ENCODE measurements at regions not wholly inside any gene's neighbourhood (a gene's known extent, or its start where the extent isn't known, plus 50 kb on each side); places are given as distances from the start of the nearest gene placed in this dataset.
A peak's percentile ranks its signal among the peaks of the same experiment; 100 is the strongest.

GRCh38 chrX:45598861-45599260 lies 398.2 kb upstream of the DIPK2B start:
- DNase-seq: no peak
- Mint-ChIP-seq H3K9me3 (peaks cover 56 to 60% of the 10 kb centered on the region in 2 experiments), H3K27me3 (ENCODE audit: low read depth) (no peaks in the 10 kb centered on the region), H3K4me3 (no peak overlapping the region), H3K4me1 (peaks cover 11 to 20% of the 10 kb centered on the region in 2 experiments), H3K27ac (no peak overlapping the region), H3K36me3 (ENCODE audit: insufficient read depth in 1 of 3, low read depth in 3 of 3) (no peaks in the 10 kb centered on the region; a peak in 1 of 7 replicates)
- Histone ChIP-seq H2BK15ac (ENCODE audit: low read depth, low read length) (no peak overlapping the region), H2BK120ac (ENCODE audit: low read depth, low read length, poor library complexity, severe bottlenecking) (no peak overlapping the region), H3K4me2 (ENCODE audit: insufficient read depth, insufficient read length, low read length) (no peak overlapping the region), H3K14ac (ENCODE audit: insufficient read depth, low read length) (no peak overlapping the region), H2BK12ac (ENCODE audit: insufficient read length, low read depth, low read length) (no peak overlapping the region), H3K9me3 (ENCODE audit: control insufficient read depth, low read depth, low read length) (no peaks in the 10 kb centered on the region), H3K4me1 (ENCODE audit: insufficient read depth, low read length) (peaks cover 3% of the 10 kb centered on the region; the same call in 1 of the 2 replicates), H4K5ac (ENCODE audit: insufficient read length, low read depth, low read length) (no peak overlapping the region), H3K18ac (ENCODE audit: insufficient read length, low read depth, low read length) (no peak overlapping the region), H3K56ac (ENCODE audit: insufficient read length, low read depth, low read length) (no peak overlapping the region), H2AK5ac (ENCODE audit: insufficient read length, low read length) (no peak overlapping the region), H2BK20ac (ENCODE audit: low read depth, low read length, poor library complexity, severe bottlenecking) (peak overlapping the region; percentile 29), H3K27me3 (ENCODE audit: insufficient read depth, low read length) (no peaks in the 10 kb centered on the region), H3K23ac (ENCODE audit: insufficient read length, low read depth, low read length) (no peak overlapping the region), H2BK5ac (ENCODE audit: insufficient read length, low read length) (no peak overlapping the region), H4K20me1 (ENCODE audit: control insufficient read depth, insufficient read depth, insufficient read length) (no peaks in the 10 kb centered on the region), H3K4ac (ENCODE audit: low read depth, low read length) (no peak overlapping the region), H3K27ac (ENCODE audit: insufficient read length, low read depth, low read length) (no peak overlapping the region), H3K9ac (ENCODE audit: extremely low read depth, insufficient read length, low read length) (no peak overlapping the region), H3T11ph (ENCODE audit: low read length) (no peak overlapping the region), H4K8ac (replicated peaks; ENCODE audit: insufficient read length, low read depth, low read length) (no peak overlapping the region), H3K79me2 (ENCODE audit: insufficient read depth, low read length) (no peaks in the 10 kb centered on the region), H2AFZ (ENCODE audit: low read length) (no peak overlapping the region), H4K91ac (ENCODE audit: insufficient read length, low read depth, low read length) (no peak overlapping the region), H3K79me1 (ENCODE audit: insufficient read depth, low read depth, low read length, poor library complexity, severe bottlenecking) (no peaks in the 10 kb centered on the region), H3K23me2 (ENCODE audit: insufficient read length, low read depth, low read length, poor library complexity, severe bottlenecking) (no peaks in the 10 kb centered on the region)
- no peak for TF ChIP-seq CTCF (conservative IDR thresholded peaks at IDR 0.05)
- no CpG with 5 or more reads among the region's 3 CpGs for WGBS (ENCODE audit: extremely low coverage, insufficient read length, low lambda C conversion rate)
